ENCODE measurements at regions not wholly inside any gene's neighbourhood (a gene's known extent, or its start where the extent isn't known, plus 50 kb on each side); places are given as distances from the start of the nearest gene placed in this dataset.

GRCh38 chr10:132467464-132468149 is 70.0 kb upstream of the INPP5A start:
- DNase-seq (ENCODE audit: low spot score in 2 of 2): no peak
- Histone ChIP-seq H3K4me3 (no peak overlapping the region), H3K9me3 (peaks cover 0 to 7% of the 10 kb centered on the region in 2 donors), H3K36me3 (no peaks in the 10 kb centered on the region), H3K4me1 (peaks cover 10 to 14% of the 10 kb centered on the region in 2 donors), H3K27me3 (peaks cover 0 to 4% of the 10 kb centered on the region in 2 donors), H3K27ac (peak overlapping the region in 1 of 2 donors; percentile 32)
- TF ChIP-seq POLR2A (IDR thresholded peaks at IDR 0.05) (no peak), POLR2AphosphoS5 (IDR thresholded peaks at IDR 0.05) (no peak), CTCF (IDR thresholded peaks at IDR 0.05) (no peak)
- intact Hi-C loops (cut with DNase I; ENCODE audit: low total_unique reads): loop anchor here (10.0 kb wide), 1 partner anchor 57 kb away; no protein-coding TSS in a partner anchor

- intact Hi-C loops (cut with DNase I; ENCODE audit: low total_unique reads): loop anchor here (10.0 kb wide), 1 partner anchor 57 kb away; no protein-coding TSS in a partner anchor
- Histone ChIP-seq H3K27ac (no peak overlapping the region), H3K4me3 (no peak overlapping the region), H3K36me3 (no peaks in the 10 kb centered on the region), H3K9me3 (peaks cover 0 to 7% of the 10 kb centered on the region in 2 donors), H3K27me3 (peaks cover 0 to 4% of the 10 kb centered on the region in 2 donors), H3K4me1 (peaks cover 10 to 14% of the 10 kb centered on the region in 2 donors)
- TF ChIP-seq POLR2AphosphoS5 (IDR thresholded peaks at IDR 0.05) (no peak), POLR2A (IDR thresholded peaks at IDR 0.05) (no peak), CTCF (IDR thresholded peaks at IDR 0.05) (no peak)
- DNase-seq (ENCODE audit: low spot score in 2 of 2): no peak
Observed at GRCh38 chr10:132468216-132468615, 69.4 kb upstream of the INPP5A start.

- H3K27me3 ChIP-seq: peaks cover 0 to 4% of the 10 kb centered on the region in 2 donors
- TF ChIP-seq POLR2AphosphoS5 (IDR thresholded peaks at IDR 0.05): no peak
- H3K27ac ChIP-seq: no peak overlapping the region
- H3K9me3 ChIP-seq: peaks cover 0 to 7% of the 10 kb centered on the region in 2 donors
- DNase-seq (ENCODE audit: low spot score in 2 of 2): no peak
- intact Hi-C loops (cut with DNase I; ENCODE audit: low total_unique reads): loop anchor here (1.0 to 10.0 kb wide), 2 partner anchors 56 to 165 kb away; no protein-coding TSS in a partner anchor
- H3K4me3 ChIP-seq: no peak overlapping the region
- no peaks in the 10 kb centered on the region for H3K36me3 ChIP-seq
- peaks cover 8 to 12% of the 10 kb centered on the region in 2 donors for H3K4me1 ChIP-seq
Observed at GRCh38 chr10:132468651-132469050, 68.9 kb upstream of the INPP5A start.

GRCh38 chr10:132469197-132469884 is 68.2 kb upstream of the INPP5A start:
- H3K4me1 ChIP-seq: peaks cover 5 to 6% of the 10 kb centered on the region in 2 donors
- intact Hi-C loops (cut with DNase I; ENCODE audit: low total_unique reads): loop anchor here (1.0 to 10.0 kb wide), 2 partner anchors 55 to 164 kb away; no protein-coding TSS in a partner anchor
- peaks cover 0 to 4% of the 10 kb centered on the region in 2 donors for H3K27me3 ChIP-seq
- no peak for TF ChIP-seq POLR2A (IDR thresholded peaks at IDR 0.05)
- peaks cover 0 to 7% of the 10 kb centered on the region in 2 donors for H3K9me3 ChIP-seq
- H3K27ac ChIP-seq: peak overlapping the region in 1 of 2 donors; percentile 10
- no peak for DNase-seq (ENCODE audit: low spot score in 2 of 2)
- H3K36me3 ChIP-seq: no peaks in the 10 kb centered on the region
- no peak overlapping the region for H3K4me3 ChIP-seq

- no peaks in the 10 kb centered on the region for H3K4me1 ChIP-seq
- TF ChIP-seq POLR2A (IDR thresholded peaks at IDR 0.05) (no peak), CTCF (IDR thresholded peaks at IDR 0.05) (no peak), POLR2AphosphoS5 (IDR thresholded peaks at IDR 0.05) (no peak)
- no peaks in the 10 kb centered on the region for H3K36me3 ChIP-seq
- no peak overlapping the region for H3K4me3 ChIP-seq
- no peak for DNase-seq (ENCODE audit: low spot score in 2 of 2)
- H3K9me3 ChIP-seq: peaks cover 0 to 7% of the 10 kb centered on the region in 2 donors
- intact Hi-C loops (cut with DNase I; ENCODE audit: low total_unique reads): no loop called here
- no peak overlapping the region for H3K27ac ChIP-seq
- peaks cover 0 to 4% of the 10 kb centered on the region in 2 donors for H3K27me3 ChIP-seq
Observed at GRCh38 chr10:132470410-132471124, 67.0 kb upstream of the INPP5A start.

Data from breast epithelium (tissue), 4 donors.